Stimulated activated CD8-positive, alpha-beta memory T cell treated with anti-CD3 and anti-CD28 coated beads, Interleukin-12 subunit alpha, Interleukin-12 subunit beta, amount 100 ng/mL, for 1 hour (primary cell): ENCODE measurements at regions not wholly inside any gene's neighbourhood (a gene's known extent, or its start where the extent isn't known, plus 50 kb on each side); places are given as distances from the start of the nearest gene placed in this dataset.
"Not testable (repeated sequence)": the region's sequence is repeated elsewhere in the genome, so short reads cannot be mapped to it uniquely, and the experiment has no call there.

Source experiments
- DNase-seq: peaks from one replicate; pipeline ENCODE4 v3.0.0-alpha.2; 2020; ENCODE audit warnings: low read depth

DNA sequence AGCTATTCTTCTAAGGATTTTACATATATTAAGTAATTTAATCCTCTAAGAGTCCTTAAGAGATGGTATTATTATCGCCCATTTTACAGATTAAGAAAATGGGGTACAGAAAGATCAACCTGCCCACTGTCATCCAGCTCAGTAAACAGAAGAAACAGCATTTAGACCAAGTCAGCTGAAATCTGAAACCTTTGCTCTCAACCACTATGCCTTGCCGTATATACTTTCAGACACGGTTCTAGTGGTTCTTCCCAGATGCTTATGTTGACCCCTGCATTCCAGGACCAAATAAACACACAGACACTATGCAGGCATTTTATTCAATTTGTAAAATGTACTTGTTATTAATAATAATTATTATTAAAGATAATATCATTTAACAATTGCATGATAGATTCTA, 854.8 kb downstream of the KCNJ2 start:
- DNase-seq = no peak

DNA sequence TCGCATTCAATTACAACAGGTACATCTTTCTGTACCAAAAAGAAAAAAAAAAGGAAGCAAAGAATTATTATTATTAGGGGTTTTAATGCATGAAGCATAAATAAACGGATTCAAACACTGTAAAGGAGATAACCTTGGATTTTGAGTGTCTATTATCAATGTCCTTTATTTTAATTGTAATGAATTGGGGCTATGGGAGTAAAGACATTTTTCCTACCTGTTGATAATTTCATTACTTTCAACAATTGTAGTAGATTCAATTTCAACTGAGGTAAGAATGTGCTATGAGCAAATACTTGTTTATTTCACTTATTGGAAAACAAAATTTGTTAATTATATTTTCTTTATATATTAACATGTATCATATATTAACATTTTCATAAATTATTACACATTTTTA, 855.6 kb downstream of the KCNJ2 start:
- DNase-seq = no peak

DNA sequence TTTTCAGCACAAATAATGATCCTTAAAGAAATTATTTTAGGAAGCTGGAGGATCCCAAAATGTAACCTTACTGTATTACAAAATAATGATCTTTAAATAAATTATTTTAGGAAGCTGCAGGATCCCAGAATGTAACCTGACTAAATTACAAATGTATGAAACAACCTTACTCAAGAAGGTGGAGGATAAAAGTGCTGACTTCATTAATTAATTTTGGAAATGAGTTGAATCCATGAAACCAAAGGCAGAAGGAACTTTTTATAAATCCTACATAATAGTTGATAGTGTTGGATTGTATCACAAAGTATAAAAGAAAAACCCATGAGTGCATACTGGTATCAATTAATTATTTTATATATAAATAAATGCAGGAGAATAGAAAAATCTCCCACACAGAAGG, 859.9 kb downstream of the KCNJ2 start:
- DNase-seq = no peak

GRCh38 chr17:71031286-71031685, 862.0 kb downstream of the KCNJ2 start:
- not testable (repeated sequence) for DNase-seq

- no peak for DNase-seq
These were observed 863.5 kb downstream of the KCNJ2 start for GRCh38 chr17:71032746-71033273.

DNA sequence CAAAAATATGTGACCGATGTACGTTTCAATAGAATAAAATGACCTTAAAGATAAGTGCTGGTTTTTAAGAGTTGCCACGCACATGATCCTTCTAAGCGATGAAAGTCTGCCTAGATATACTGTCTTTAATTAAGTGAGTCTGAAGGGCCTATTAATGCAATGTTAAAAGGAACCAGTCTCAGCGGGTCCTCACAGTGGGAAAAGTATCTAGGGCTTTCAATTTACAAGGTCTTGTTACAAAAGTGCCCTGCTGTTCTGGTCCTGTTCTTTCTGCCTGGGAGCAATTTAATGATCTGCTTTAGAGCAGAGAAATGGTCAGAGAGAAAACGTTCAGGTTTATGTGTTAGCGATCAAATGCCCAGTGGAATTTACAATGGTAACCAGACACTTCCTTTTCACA, 864.0 kb downstream of the KCNJ2 start:
- no peak for DNase-seq

DNA sequence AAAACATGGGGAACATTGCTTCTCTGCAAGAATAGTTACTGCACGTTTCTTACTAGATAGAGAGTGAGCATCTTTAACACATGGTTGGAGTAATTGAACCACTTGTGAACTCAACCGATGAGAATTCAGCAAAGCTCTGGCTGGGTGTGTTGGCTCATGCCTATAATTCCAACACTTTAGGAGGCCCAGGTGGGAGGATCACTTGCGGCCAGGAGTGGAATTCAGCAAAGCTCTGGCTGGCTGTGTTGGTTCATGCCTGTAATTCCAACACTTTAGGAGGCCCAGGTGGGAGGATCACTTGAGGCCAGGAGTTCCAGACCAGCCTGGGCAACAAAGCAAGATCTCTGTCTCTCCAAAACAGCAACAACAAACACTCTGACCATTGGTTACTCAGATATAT, 865.9 kb downstream of the KCNJ2 start:
- DNase-seq = no peak

- no peak for DNase-seq
These were observed 868.1 kb downstream of the KCNJ2 start for GRCh38 chr17:71037386-71037785.

GRCh38 chr17:71039391-71039790, 870.1 kb downstream of the KCNJ2 start:
- DNase-seq = no peak

GRCh38 chr17:71052971-71053370, 883.6 kb downstream of the KCNJ2 start:
- DNase-seq = no peak

DNA sequence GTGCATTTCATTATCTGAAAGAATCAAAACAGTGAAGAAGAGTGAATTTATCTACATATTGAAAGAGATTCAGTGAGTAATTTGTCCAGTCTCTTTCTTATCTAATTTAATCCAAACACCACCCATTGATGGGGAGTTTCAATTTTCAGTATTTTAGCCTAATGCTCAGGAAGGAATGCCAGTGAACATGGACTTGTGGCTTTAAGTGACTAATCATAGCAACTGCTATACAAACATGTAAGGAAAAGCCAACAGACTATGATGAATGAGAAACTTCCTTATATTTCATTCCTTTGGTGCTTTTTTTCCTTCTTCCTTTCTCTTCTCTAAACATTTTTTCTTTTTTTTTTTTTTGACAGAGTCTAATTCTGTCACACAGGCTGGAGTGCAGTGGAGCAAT, 885.8 kb downstream of the KCNJ2 start:
- DNase-seq = no peak

GRCh38 chr17:71057448-71057847, 888.1 kb downstream of the KCNJ2 start:
- DNase-seq = no peak

GRCh38 chr17:71057938-71058337, 888.6 kb downstream of the KCNJ2 start:
- no peak for DNase-seq

DNA sequence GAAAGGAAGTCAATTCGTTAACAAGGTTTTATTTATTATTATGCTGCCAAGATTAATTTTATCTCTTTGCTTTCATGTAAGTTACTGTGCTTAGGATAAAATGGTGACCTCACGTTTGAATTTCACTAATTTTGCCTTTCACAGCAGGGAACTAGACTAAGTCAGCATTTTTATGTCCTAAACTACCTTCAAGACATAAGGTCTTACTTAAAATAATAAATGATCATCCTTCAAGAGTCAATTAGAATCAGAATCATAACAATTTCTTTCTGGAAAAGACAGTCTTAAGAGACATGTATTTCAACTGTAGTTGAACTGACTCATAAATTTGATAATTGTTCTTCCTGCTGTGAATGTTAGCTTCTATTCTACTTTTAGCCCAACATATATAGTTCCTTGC, 893.8 kb downstream of the KCNJ2 start:
- no peak for DNase-seq

DNA sequence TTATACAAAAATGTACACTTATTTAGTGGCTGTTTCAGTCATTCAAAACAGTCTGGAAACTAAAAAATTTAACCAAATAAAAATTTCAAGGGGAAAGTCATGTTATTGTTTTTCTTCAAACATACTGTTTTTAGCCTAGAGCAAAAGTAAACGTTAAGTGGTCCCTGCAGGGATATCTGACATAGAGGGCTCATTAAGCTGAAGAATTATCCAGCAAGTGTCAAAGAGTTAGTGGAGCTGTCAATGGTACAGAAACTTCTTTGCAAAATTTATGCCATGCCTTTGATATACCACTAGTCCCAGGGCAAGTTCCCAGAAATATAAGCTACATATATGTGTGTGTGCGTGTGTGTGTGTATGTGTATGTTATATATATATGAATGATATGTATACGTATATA, 894.2 kb downstream of the KCNJ2 start:
- no peak for DNase-seq

DNA sequence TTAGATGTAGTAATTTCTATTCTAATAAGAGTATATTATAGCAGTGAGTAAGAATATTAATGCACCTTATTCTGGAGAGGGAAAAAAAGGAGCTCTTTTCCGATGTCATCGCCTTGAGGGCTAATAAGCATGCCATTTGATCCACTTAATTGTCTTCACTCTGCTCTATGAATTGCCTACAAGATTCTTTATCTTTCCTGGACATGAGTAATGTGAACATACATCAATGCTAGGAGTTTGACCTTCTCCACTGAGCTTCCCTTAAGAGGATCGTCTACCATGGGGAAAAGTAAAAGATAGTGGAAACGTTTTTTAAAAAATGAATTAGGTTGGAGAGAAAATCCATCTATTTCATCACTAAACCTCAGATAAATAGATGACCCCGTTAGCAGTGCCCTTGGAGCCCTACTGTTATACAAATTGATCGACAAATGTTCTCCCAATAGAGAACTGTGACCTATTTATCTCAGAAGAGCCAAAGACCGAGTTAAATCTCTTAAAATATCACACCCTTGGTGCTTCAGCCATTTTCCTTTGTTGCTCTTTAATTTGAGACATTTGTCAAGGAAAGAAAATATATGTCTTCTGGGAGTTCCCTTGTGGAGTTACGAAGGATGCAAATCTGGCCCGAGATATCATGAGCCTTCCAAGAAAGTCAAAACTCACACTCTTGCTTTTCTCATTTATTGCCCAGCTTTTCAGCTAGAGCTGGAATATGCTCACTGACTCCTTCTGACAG, 898.5 kb downstream of the KCNJ2 start:
- DNase-seq = no peak

GRCh38 chr17:71068408-71068750, 899.0 kb downstream of the KCNJ2 start:
- DNase-seq = no peak

- DNase-seq = no peak
These were observed 901.7 kb downstream of the KCNJ2 start for GRCh38 chr17:71071041-71071440.

GRCh38 chr17:71071837-71072236, 902.5 kb downstream of the KCNJ2 start:
- no peak for DNase-seq

- DNase-seq = no peak
These were observed 911.6 kb downstream of the KCNJ2 start for GRCh38 chr17:71080937-71081336.

DNA sequence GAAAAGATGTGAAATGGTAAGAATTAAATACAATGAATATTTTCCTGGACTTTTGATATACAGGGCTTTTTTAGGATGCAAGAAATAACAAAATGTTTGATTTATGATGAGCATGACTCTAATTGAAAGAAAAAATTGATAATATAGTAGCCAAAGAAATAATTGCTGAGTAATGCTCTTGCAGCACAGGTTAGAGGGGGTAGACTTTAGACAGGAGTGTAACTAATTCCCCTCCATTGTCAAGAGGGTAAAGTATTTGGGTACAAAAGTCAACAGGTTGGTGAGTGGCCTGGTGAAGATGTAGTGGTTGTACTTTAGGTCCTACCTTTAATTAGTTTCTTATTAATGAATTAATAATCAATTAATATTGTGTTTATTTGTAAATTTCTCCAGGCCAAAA, 912.3 kb downstream of the KCNJ2 start:
- no peak for DNase-seq

GRCh38 chr17:71084219-71084618, 914.9 kb downstream of the KCNJ2 start:
- DNase-seq = no peak

- no peak for DNase-seq
These were observed 915.5 kb downstream of the KCNJ2 start for GRCh38 chr17:71084838-71085237.
